Gastrocnemius medialis (tissue), 4 donors: ENCODE measurements at regions not wholly inside any gene's neighbourhood (a gene's known extent, or its start where the extent isn't known, plus 50 kb on each side); places are given as distances from the start of the nearest gene placed in this dataset.
"Not testable (repeated sequence)": the region's sequence is repeated elsewhere in the genome, so short reads cannot be mapped to it uniquely, and the experiment has no call there.

Source experiments
- ATAC-seq, 2 donors: fragments of 150-250 bp; one replicate each; pipeline ENCODE4 v1.9.1; 2016
- DNase-seq, 2 donors: peaks; one replicate each; pipeline ENCODE4 v3.0.0-alpha.2; 2019
- H3K27ac ChIP-seq, 4 donors: fragments of 200-600 bp; sonication (generic); 1 replicate in 1 of 4; 2 replicates in 3 of 4; pipeline ENCODE4 v1.5.1; 2016 to 2018; ENCODE audit warnings: mild to moderate bottlenecking in 2 of 4, moderate library complexity in 1 of 4
- H3K27me3 ChIP-seq, 3 donors: fragments of 200-600 bp; sonication (generic) in 2 of 3; 1 replicate in 1 of 3; 2 replicates in 2 of 3; pipeline versions ENCODE4 v1.5.1 to v1.6.0; 2016 to 2019; ENCODE audit warnings: mild to moderate bottlenecking in 1 of 3, moderate library complexity in 1 of 3
- H3K36me3 ChIP-seq, 2 donors: fragments of 200-600 bp; sonication (generic) in 1 of 2; one replicate each; pipeline ENCODE4 v1.5.1; 2017 to 2018
- H3K4me1 ChIP-seq, 2 donors: fragments of 200-600 bp; sonication (generic) in 1 of 2; one replicate each; pipeline ENCODE4 v1.5.1; 2016 to 2017; ENCODE audit warnings: mild to moderate bottlenecking in 2 of 2
- H3K4me3 ChIP-seq, 4 donors: fragments of 200-600 bp; sonication (generic) in 3 of 4; 1 replicate in 1 of 4; 2 replicates in 3 of 4; pipeline ENCODE4 v1.5.1; 2016 to 2019; ENCODE audit warnings: mild to moderate bottlenecking in 2 of 4
- H3K9me3 ChIP-seq, 3 donors: fragments of 200-600 bp; sonication (generic) in 2 of 3; 1 replicate in 1 of 3; 2 replicates in 2 of 3; pipeline ENCODE4 v1.5.1; 2016 to 2019
- CTCF ChIP-seq, 5 experiments: fragments of 450-650 bp in 3 of 5; fragments of 200-600 bp in 2 of 5; sonication (generic) in 2 of 5; IDR thresholded peaks in 4 of 5; conservative IDR thresholded peaks in 1 of 5; 1 replicate in 4 of 5; 2 replicates in 1 of 5; pipeline ENCODE4 v1.5.1; 2016 to 2019; ENCODE audit warnings: antibody characterized with exemption in 5 of 5, mild to moderate bottlenecking in 3 of 5, moderate library complexity in 3 of 5
- POLR2A ChIP-seq, 2 donors: fragments of 450-650 bp; IDR thresholded peaks; one replicate each; pipeline ENCODE4 v1.6.1; 2017; ENCODE audit warnings: antibody characterized with exemption in 2 of 2, mild to moderate bottlenecking in 2 of 2, moderate library complexity in 2 of 2
- in situ Hi-C, 4 donors: fragments of 200-750 bp; cut with MboI; loops; one replicate each; pipeline versions ENCODE4 v1.15.0 to v1.8.0; 2017; ENCODE audit warnings: low sequenced_read_pairs in 4 of 4
- intact Hi-C: fragments of 100-400 bp; cut with DNase I; formaldehyde crosslinking; loops from one replicate; pipeline ENCODE4 v1.15.1; 2023; ENCODE audit warnings: low total_unique reads

- TF ChIP-seq CTCF (IDR thresholded peaks at IDR 0.05 in 4 of 5, conservative IDR thresholded peaks at IDR 0.05 in 1 of 5), result no peak
- no peak for TF ChIP-seq POLR2A (IDR thresholded peaks at IDR 0.05)
- intact Hi-C loops, result no loop called here
- H3K27ac ChIP-seq, result no peak overlapping the region
- H3K9me3 ChIP-seq, result no peaks in the 10 kb centered on the region
- DNase-seq (no peak), ATAC-seq (no peak)
- H3K27me3 ChIP-seq, result no peaks in the 10 kb centered on the region
- H3K36me3 ChIP-seq, result no peaks in the 10 kb centered on the region
- H3K4me3 ChIP-seq, result no peak overlapping the region
- in situ Hi-C loops, result no loop called here
- H3K4me1 ChIP-seq, result no peaks in the 10 kb centered on the region
These were observed 626.2 kb downstream of the MID1IP1 start for GRCh38 chrX:39427492-39427891.

GRCh38 chrX:39427906-39428305 is 626.6 kb downstream of the MID1IP1 start:
- DNase-seq, result no peak

GRCh38 chrX:39430551-39430950 is 629.3 kb downstream of the MID1IP1 start:
- H3K36me3 ChIP-seq, result no peaks in the 10 kb centered on the region
- intact Hi-C loops (no loop called here), in situ Hi-C loops (no loop called here)
- DNase-seq (no peak), ATAC-seq (no peak)
- H3K27me3 ChIP-seq, result no peaks in the 10 kb centered on the region
- no peaks in the 10 kb centered on the region for H3K9me3 ChIP-seq
- H3K27ac ChIP-seq, result no peak overlapping the region
- no peak for TF ChIP-seq CTCF (IDR thresholded peaks at IDR 0.05 in 4 of 5, conservative IDR thresholded peaks at IDR 0.05 in 1 of 5)
- no peak for TF ChIP-seq POLR2A (IDR thresholded peaks at IDR 0.05)
- H3K4me3 ChIP-seq, result no peak overlapping the region
- no peaks in the 10 kb centered on the region for H3K4me1 ChIP-seq

More at GRCh38 chrX:39427906-39428305, 626.6 kb downstream of the MID1IP1 start:
- no peaks in the 10 kb centered on the region for H3K4me1 ChIP-seq
- H3K27ac ChIP-seq, result no peak overlapping the region
- no peak for ATAC-seq
- no peaks in the 10 kb centered on the region for H3K27me3 ChIP-seq
- no peak overlapping the region for H3K4me3 ChIP-seq
- no peaks in the 10 kb centered on the region for H3K36me3 ChIP-seq
- intact Hi-C loops (no loop called here), in situ Hi-C loops (no loop called here)
- H3K9me3 ChIP-seq, result no peaks in the 10 kb centered on the region
- no peak for TF ChIP-seq POLR2A (IDR thresholded peaks at IDR 0.05)
- no peak for TF ChIP-seq CTCF (IDR thresholded peaks at IDR 0.05 in 4 of 5, conservative IDR thresholded peaks at IDR 0.05 in 1 of 5)

- H3K27me3 ChIP-seq, result no peaks in the 10 kb centered on the region
- no peak overlapping the region for H3K4me3 ChIP-seq
- intact Hi-C loops (no loop called here), in situ Hi-C loops (no loop called here)
- no peaks in the 10 kb centered on the region for H3K4me1 ChIP-seq
- ATAC-seq (no peak), DNase-seq (no peak)
- H3K27ac ChIP-seq, result no peak overlapping the region
- TF ChIP-seq CTCF (IDR thresholded peaks at IDR 0.05 in 4 of 5, conservative IDR thresholded peaks at IDR 0.05 in 1 of 5), result no peak
- no peak for TF ChIP-seq POLR2A (IDR thresholded peaks at IDR 0.05)
- H3K9me3 ChIP-seq, result no peaks in the 10 kb centered on the region
- H3K36me3 ChIP-seq, result no peaks in the 10 kb centered on the region
These were observed 630.6 kb downstream of the MID1IP1 start for GRCh38 chrX:39431893-39432292.

GRCh38 chrX:39434671-39435070 is 633.4 kb downstream of the MID1IP1 start:
- H3K9me3 ChIP-seq, H3K27ac ChIP-seq, intact Hi-C loops, DNase-seq, H3K36me3 ChIP-seq, in situ Hi-C loops, H3K4me1 ChIP-seq, ATAC-seq, H3K4me3 ChIP-seq, H3K27me3 ChIP-seq: not testable (repeated sequence)

GRCh38 chrX:39436538-39436937 is 635.3 kb downstream of the MID1IP1 start:
- ATAC-seq, H3K27ac ChIP-seq, H3K4me3 ChIP-seq, DNase-seq, in situ Hi-C loops, H3K4me1 ChIP-seq, H3K36me3 ChIP-seq, H3K27me3 ChIP-seq, intact Hi-C loops, H3K9me3 ChIP-seq: not testable (repeated sequence)
